NAMALWA (cell line): ENCODE measurements at regions not wholly inside any gene's neighbourhood (a gene's known extent, or its start where the extent isn't known, plus 50 kb on each side); places are given as distances from the start of the nearest gene placed in this dataset.
"Not testable (repeated sequence)": the region's sequence is repeated elsewhere in the genome, so short reads cannot be mapped to it uniquely, and the experiment has no call there.

Experiments
- DNase-seq: peaks from one replicate; pipeline ENCODE4 v3.0.0-alpha.2; 2015; ENCODE audit warnings: low spot score

DNA sequence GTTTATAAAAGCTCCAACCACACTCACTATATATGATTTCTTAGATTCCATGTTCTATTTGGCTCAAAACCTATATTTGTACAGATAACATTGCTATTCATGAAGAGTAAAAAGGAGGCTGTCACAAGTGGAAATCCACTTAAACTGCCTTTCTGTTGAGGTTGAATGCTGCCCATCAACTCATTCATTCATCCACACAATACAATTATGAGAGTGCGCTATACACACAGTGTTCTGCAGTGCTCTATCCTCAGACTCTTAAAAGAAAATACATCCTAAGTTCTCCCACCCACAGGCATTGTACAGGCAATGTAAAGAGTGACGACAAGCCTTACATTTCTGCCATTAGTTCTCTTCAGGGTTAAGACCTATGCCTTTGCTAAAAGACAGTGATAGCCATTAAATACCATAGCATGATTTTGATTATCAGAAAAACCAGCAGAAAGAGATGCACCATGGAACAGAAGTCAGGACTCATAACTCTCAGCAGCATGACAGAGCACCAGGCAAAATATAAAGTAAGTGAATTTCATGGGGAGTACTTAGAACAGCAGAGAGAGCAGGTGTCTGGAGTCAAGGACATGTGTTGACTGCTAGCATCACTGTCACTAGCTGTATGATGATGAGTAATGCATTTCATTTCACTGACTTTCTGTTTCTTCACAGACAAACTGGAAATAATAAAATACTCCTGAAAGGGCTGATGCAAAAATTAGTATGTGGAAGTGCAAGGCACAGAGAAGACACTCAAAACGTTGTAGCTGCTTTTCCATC, 218.0 kb downstream of the RBM26 start:
- DNase-seq = no peak

GRCh38 chr13:79185580-79185979, 220.5 kb downstream of the RBM26 start:
- no peak for DNase-seq

- DNase-seq = no peak
These were observed 222.8 kb downstream of the RBM26 start for GRCh38 chr13:79183231-79183630.

- DNase-seq = not testable (repeated sequence)
These were observed 232.4 kb downstream of the RBM26 start for GRCh38 chr13:79173691-79174090.

- not testable (repeated sequence) for DNase-seq
These were observed 233.1 kb downstream of the RBM26 start for GRCh38 chr13:79172924-79173323.

- no peak for DNase-seq
These were observed 234.7 kb downstream of the RBM26 start for GRCh38 chr13:79171141-79172061.

DNA sequence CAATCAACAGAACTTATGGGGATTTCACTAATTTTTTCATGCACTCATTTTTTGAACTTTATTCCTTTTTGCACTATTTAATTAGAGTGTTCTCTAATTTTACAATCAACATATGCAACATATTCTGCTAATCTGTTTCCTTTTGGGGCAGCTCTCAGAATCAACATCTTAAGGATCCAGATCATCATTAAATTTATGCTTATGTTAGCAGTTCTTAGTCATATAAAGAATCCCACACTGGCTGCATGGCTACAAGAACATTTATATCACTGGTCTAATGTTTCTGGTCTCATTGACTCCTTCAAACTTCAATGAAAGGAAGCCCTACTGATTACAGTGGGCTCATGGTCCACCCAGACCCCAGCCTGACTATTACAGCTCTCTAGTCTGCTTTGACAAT, 245.2 kb downstream of the RBM26 start:
- DNase-seq = no peak

GRCh38 chr13:79155883-79156282, 250.2 kb downstream of the RBM26 start:
- DNase-seq = no peak

DNA sequence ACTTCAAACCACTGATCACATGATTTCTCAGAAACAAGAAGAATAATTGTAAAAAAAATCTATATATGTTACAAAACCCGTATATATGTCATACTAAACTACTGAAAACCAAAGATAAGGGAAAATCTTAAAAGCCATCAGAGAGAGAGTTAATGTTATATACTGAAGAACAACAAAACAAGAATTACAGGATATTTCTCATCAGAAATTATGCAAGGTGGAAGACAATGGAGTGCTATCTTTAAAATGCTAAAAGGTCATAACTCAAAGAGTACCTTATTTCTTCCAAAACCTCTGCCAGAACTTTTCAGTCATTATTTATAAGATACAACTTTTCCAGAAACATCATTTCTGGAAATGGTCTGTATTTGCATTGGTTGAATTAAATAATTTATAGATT, 256.8 kb downstream of the RBM26 start:
- DNase-seq = no peak

- DNase-seq = no peak
These were observed 265.0 kb downstream of the RBM26 start for GRCh38 chr13:79141082-79141481.

- DNase-seq = no peak
These were observed 277.9 kb downstream of the RBM26 start for GRCh38 chr13:79128158-79128557.

- DNase-seq = no peak
These were observed 279.3 kb downstream of the RBM26 start for GRCh38 chr13:79126706-79127105.

DNA sequence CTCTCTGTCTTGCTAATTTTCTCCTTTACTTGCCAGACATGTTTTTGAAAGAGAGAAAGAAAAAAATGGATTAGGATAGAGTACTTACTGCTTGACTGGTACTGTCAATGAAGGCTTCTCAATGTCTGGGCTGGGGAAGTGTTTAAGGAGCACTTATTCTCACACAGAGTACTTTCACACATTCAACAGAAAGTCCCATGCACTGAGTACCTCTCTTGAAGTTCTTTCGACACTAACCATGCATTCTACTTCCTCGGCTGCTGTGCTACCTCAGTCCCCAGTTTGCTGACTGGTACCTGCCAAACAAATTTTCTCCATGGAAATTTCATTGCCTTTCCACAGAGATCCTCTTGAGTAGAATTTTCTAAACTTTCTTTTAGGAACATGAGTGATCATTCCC, 281.9 kb downstream of the RBM26 start:
- DNase-seq = no peak

GRCh38 chr13:79121286-79121685, 284.8 kb downstream of the RBM26 start:
- no peak for DNase-seq

GRCh38 chr13:79119578-79120107, 286.4 kb downstream of the RBM26 start:
- no peak for DNase-seq

- no peak for DNase-seq
These were observed 294.0 kb downstream of the RBM26 start for GRCh38 chr13:79112016-79112415.

DNA sequence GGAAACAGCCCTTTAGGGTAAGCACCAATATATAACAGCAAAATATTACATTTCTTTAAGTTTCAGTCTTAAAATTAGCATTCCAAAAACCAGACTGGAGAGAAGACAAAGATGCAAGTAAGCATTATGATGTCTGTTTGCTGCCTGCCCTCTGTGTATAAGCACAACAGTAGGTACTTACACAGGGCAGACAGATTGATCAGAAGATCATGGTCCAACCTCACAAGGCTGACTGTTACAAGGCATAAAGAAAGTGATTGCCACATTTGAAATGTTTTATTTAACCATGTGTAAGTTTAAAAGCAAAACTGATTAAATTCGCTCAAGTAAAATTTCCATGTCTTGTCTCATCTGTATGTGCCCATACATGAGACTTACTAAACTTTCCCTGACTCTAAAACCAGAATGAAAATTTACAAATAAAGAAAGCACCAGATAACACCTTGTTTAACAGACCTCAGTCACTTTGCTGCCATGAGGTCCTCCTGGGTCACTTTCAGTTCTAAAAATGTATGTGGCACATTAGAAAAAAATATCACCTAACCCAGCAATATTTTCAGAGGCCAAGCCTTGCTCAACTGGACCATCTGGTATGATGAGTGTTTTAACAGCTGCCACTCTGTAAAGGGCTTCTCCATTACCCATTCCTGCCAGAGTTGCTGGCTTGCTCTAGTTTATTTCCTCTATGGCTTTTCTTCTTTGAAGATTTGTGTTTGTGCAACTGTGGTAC, 297.0 kb downstream of the RBM26 start:
- DNase-seq = no peak

GRCh38 chr13:79098596-79098995, 307.5 kb downstream of the RBM26 start:
- DNase-seq = no peak

DNA sequence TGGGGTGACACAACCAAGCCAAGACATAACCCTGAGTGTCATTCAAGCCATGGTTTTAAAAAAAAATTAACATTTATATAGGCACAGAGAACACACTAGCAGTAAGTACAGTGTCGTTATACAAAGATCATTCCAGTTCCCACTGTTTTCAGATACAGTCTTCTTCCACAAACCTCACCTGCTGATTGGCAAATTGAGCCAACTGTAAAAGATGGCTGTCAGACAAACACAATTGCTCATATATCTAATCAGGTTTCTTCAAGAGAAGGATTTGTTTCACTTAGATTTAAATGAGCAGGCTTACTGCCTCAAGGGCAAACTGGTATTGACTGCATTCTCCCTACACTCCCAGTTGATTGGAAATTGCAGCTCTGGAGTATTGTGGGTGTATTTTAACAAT, 308.9 kb downstream of the RBM26 start:
- no peak for DNase-seq

DNA sequence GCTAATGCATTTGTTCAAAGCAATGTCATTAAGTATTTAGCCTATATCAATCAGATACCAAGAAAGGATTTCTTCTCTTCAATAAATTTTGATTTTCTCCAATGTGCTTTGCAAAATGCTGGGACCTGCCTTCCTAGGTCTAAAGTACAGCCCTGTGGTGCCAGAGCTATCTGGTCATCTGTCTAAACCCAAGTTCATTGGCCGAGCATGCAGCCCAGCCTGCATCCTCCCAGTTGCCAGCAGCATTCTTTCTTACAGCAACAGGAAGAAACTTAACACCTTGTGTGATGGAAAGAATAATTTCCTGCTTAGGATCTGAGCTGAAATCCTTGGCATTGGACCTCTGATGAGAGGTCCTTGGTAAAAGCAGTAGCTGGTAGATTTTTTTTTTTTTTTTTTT, 310.0 kb downstream of the RBM26 start:
- no peak for DNase-seq

DNA sequence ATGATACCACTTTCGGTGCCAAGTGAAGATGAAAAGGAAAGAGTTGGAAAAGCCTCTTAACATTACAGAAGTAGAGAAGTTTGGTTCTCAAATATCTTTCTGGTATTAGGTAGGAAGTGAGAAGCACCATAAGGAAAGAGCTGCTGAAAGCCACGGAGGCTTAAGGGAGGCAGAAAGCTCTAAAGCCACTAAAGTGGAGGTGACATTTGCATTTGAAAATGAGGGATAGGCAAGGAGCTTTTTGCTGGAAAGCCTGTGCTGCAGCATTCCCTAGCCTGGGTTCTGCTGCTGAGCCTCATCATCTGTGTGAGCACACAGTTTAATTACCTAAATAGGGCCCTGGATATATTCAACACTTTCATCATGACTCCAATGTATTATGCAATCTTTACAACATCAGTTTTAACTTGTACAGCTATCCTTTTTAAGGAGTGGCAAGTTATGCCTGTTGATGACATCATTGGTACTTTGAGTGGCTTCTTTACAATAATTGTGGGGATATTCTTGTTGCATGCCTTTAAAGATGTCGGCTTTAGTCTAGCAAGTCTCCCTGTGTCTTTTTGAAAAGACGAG, 315.4 kb downstream of the RBM26 start:
- no peak for DNase-seq
